ENCODE measurements at regions not wholly inside any gene's neighbourhood (a gene's known extent, or its start where the extent isn't known, plus 50 kb on each side); places are given as distances from the start of the nearest gene placed in this dataset.

- DNase-seq, result peak; percentile 92
Measured at GRCh38 chr16:85330694-85331188, 218.5 kb upstream of the CIBAR2 start.

GRCh38 chr16:85331688-85332087 is 219.4 kb upstream of the CIBAR2 start:
- H3K9me3 Mint-ChIP-seq, result peaks cover 8% of the 10 kb centered on the region
- H3K9ac ChIP-seq (ENCODE audit: extremely low read depth, low read length, poor library complexity, severe bottlenecking), result no peak overlapping the region
- no peak overlapping the region for H3K27ac Mint-ChIP-seq
- H3K27me3 ChIP-seq (ENCODE audit: control insufficient read depth, insufficient read depth, low read length, poor library complexity, severe bottlenecking), result no peaks in the 10 kb centered on the region
- H3K27ac ChIP-seq (ENCODE audit: low read depth, low read length), result no peak overlapping the region
- H3K4me3 ChIP-seq (ENCODE audit: low read length), result no peak overlapping the region
- H3K36me3 ChIP-seq (ENCODE audit: control insufficient read depth, insufficient read depth, low read length), result no peaks in the 10 kb centered on the region
- H3K4me1 ChIP-seq (ENCODE audit: control insufficient read depth, insufficient read depth, low read length), result peaks cover 23% of the 10 kb centered on the region
- no peak for TF ChIP-seq CTCF (conservative IDR thresholded peaks at IDR 0.05)
- DNase-seq, result no peak
- 57 to 65% methylated on average over 2 to 7 of the region's 7 CpGs for WGBS, 2 experiments (ENCODE audit: insufficient coverage in 1 of 2, insufficient read length in 1 of 2)
- H3K36me3 Mint-ChIP-seq (ENCODE audit: low read depth), result peaks cover 3% of the 10 kb centered on the region
- peaks cover 6% of the 10 kb centered on the region for H3K27me3 Mint-ChIP-seq (ENCODE audit: insufficient read depth)
- peaks cover 43% of the 10 kb centered on the region for H3K4me1 Mint-ChIP-seq
- H3K9me3 ChIP-seq (ENCODE audit: control insufficient read depth, low read length), result no peaks in the 10 kb centered on the region
- no peak overlapping the region for H3K4me3 Mint-ChIP-seq

More at GRCh38 chr16:85330694-85331188, 218.5 kb upstream of the CIBAR2 start:
- H3K4me1 ChIP-seq (ENCODE audit: control insufficient read depth, insufficient read depth, low read length), result peaks cover 25% of the 10 kb centered on the region
- no peak overlapping the region for H3K4me3 ChIP-seq (ENCODE audit: low read length)
- Mint-ChIP-seq H3K9me3 (peaks cover 8% of the 10 kb centered on the region), H3K27ac (peak overlapping the region; percentile 84), H3K4me1 (peaks cover 44% of the 10 kb centered on the region), H3K36me3 (ENCODE audit: low read depth) (peaks cover 3% of the 10 kb centered on the region), H3K27me3 (ENCODE audit: insufficient read depth) (peaks cover 6% of the 10 kb centered on the region), H3K4me3 (peak overlapping the region; percentile 39)
- WGBS, 2 experiments (ENCODE audit: insufficient coverage in 1 of 2, insufficient read length in 1 of 2), result 0 to 13% methylated on average over 2 to 4 of the region's 6 CpGs
- peak overlapping the region; percentile 22 for H3K27ac ChIP-seq (ENCODE audit: low read depth, low read length)
- peak; percentile 84 for TF ChIP-seq CTCF (conservative IDR thresholded peaks at IDR 0.05)
- H3K36me3 ChIP-seq (ENCODE audit: control insufficient read depth, insufficient read depth, low read length), result no peaks in the 10 kb centered on the region
- H3K27me3 ChIP-seq (ENCODE audit: control insufficient read depth, insufficient read depth, low read length, poor library complexity, severe bottlenecking), result no peaks in the 10 kb centered on the region
- no peaks in the 10 kb centered on the region for H3K9me3 ChIP-seq (ENCODE audit: control insufficient read depth, low read length)
- no peak overlapping the region for H3K9ac ChIP-seq (ENCODE audit: extremely low read depth, low read length, poor library complexity, severe bottlenecking)

GRCh38 chr16:85332175-85332574 is 219.9 kb upstream of the CIBAR2 start:
- Histone ChIP-seq H3K4me1 (ENCODE audit: control insufficient read depth, insufficient read depth, low read length) (peaks cover 21% of the 10 kb centered on the region), H3K4me3 (ENCODE audit: low read length) (no peak overlapping the region), H3K9ac (ENCODE audit: extremely low read depth, low read length, poor library complexity, severe bottlenecking) (no peak overlapping the region), H3K27ac (ENCODE audit: low read depth, low read length) (no peak overlapping the region), H3K36me3 (ENCODE audit: control insufficient read depth, insufficient read depth, low read length) (no peaks in the 10 kb centered on the region), H3K27me3 (ENCODE audit: control insufficient read depth, insufficient read depth, low read length, poor library complexity, severe bottlenecking) (no peaks in the 10 kb centered on the region), H3K9me3 (ENCODE audit: control insufficient read depth, low read length) (no peaks in the 10 kb centered on the region)
- Mint-ChIP-seq H3K27ac (no peak overlapping the region), H3K27me3 (ENCODE audit: insufficient read depth) (peaks cover 6% of the 10 kb centered on the region), H3K9me3 (peaks cover 8% of the 10 kb centered on the region), H3K36me3 (ENCODE audit: low read depth) (peaks cover 3% of the 10 kb centered on the region), H3K4me1 (peaks cover 40% of the 10 kb centered on the region), H3K4me3 (no peak overlapping the region)
- DNase-seq, result peak; percentile 81
- WGBS, 2 experiments (ENCODE audit: insufficient coverage in 1 of 2, insufficient read length in 1 of 2), result 65 to 69% methylated on average over 10 to 12 of the region's 12 CpGs
- peak; percentile 18 for TF ChIP-seq CTCF (conservative IDR thresholded peaks at IDR 0.05)

Measured in endodermal cell (in vitro differentiated cells).